ENCODE measurements at regions not wholly inside any gene's neighbourhood (a gene's known extent, or its start where the extent isn't known, plus 50 kb on each side); places are given as distances from the start of the nearest gene placed in this dataset.

GRCh38 chr4:130534651-130535050 is 1438.7 kb downstream of the C4orf33 start:
- no peak for TF ChIP-seq EZH2 (IDR thresholded peaks at IDR 0.05)
- TF ChIP-seq POLR2AphosphoS5 (IDR thresholded peaks at IDR 0.05; ENCODE audit: borderline replicate concordance, low read depth, low read length) = no peak

Measured in SK-N-MC (cell line).